Esophagus muscularis mucosa (tissue), 4 donors: ENCODE measurements at regions not wholly inside any gene's neighbourhood (a gene's known extent, or its start where the extent isn't known, plus 50 kb on each side); places are given as distances from the start of the nearest gene placed in this dataset.

Source experiments
- CTCF ChIP-seq, 3 experiments: fragments of 200-600 bp in 2 of 3; fragments of 450-650 bp in 1 of 3; sonication (generic) in 2 of 3; IDR thresholded peaks; one replicate each; pipeline ENCODE4 v1.5.1; 2017 to 2019; ENCODE audit warnings: antibody characterized with exemption in 3 of 3, mild to moderate bottlenecking in 2 of 3, moderate library complexity in 1 of 3
- EP300 ChIP-seq: sonication (generic); formaldehyde crosslinking; IDR thresholded peaks from one replicate; pipeline ENCODE4 v1.6.1; 2017; ENCODE audit warnings: antibody characterized with exemption
- POLR2A ChIP-seq: fragments of 450-650 bp; IDR thresholded peaks from one replicate; pipeline ENCODE4 v1.6.1; 2017; ENCODE audit warnings: antibody characterized with exemption, moderate library complexity, mild to moderate bottlenecking, low read depth
- POLR2AphosphoS5 ChIP-seq, 2 donors: sonication (generic); formaldehyde crosslinking; IDR thresholded peaks; one replicate each; pipeline ENCODE4 v1.6.1; 2017; ENCODE audit warnings: antibody characterized with exemption in 2 of 2

GRCh38 chr20:4633780-4634179, 52.5 kb upstream of the PRNP start:
- TF ChIP-seq POLR2A (no peak), CTCF (IDR thresholded peaks at IDR 0.05) (no peak), EP300 (no peak), POLR2AphosphoS5 (IDR thresholded peaks at IDR 0.05) (no peak)
